HG03139 (cell line): ENCODE measurements at regions not wholly inside any gene's neighbourhood (a gene's known extent, or its start where the extent isn't known, plus 50 kb on each side); places are given as distances from the start of the nearest gene placed in this dataset.
"Not testable (repeated sequence)": the region's sequence is repeated elsewhere in the genome, so short reads cannot be mapped to it uniquely, and the experiment has no call there.

Experiments
- ATAC-seq: cut with Tn5 transposase; IDR thresholded peaks from one replicate; pipeline ENCODE4 v1.9.1; 2021; ENCODE audit not compliant: unreplicated experiment

GRCh38 chr16:76964464-76965154, 226.4 kb upstream of the MON1B start:
- ATAC-seq: no peak

GRCh38 chr16:76970087-76970744, 220.8 kb upstream of the MON1B start:
- ATAC-seq: no peak

- no peak for ATAC-seq
Measured at GRCh38 chr16:76970745-76971099, 220.3 kb upstream of the MON1B start.

- peak; percentile 97 for ATAC-seq
Measured at GRCh38 chr16:76976101-76976500, 214.9 kb upstream of the MON1B start.

GRCh38 chr16:76976756-76977155, 214.2 kb upstream of the MON1B start:
- ATAC-seq: no peak

GRCh38 chr16:76984196-76984595, 206.8 kb upstream of the MON1B start:
- ATAC-seq: no peak

- no peak for ATAC-seq
Measured at GRCh38 chr16:76985392-76986045, 205.5 kb upstream of the MON1B start.

- ATAC-seq: no peak
Measured at GRCh38 chr16:76988526-76988925, 202.5 kb upstream of the MON1B start.

- ATAC-seq: no peak
Measured at GRCh38 chr16:77002644-77003043, 188.3 kb upstream of the MON1B start.

- no peak for ATAC-seq
Measured at GRCh38 chr16:77009453-77009852, 181.5 kb upstream of the MON1B start.

GRCh38 chr16:77014441-77014840, 176.5 kb upstream of the MON1B start:
- ATAC-seq: no peak

GRCh38 chr16:77030600-77030999, 160.4 kb upstream of the MON1B start:
- no peak for ATAC-seq

- ATAC-seq: no peak
Measured at GRCh38 chr16:77033516-77033915, 157.5 kb upstream of the MON1B start.

- no peak for ATAC-seq
Measured at GRCh38 chr16:77035361-77035760, 155.6 kb upstream of the MON1B start.

- ATAC-seq: no peak
Measured at GRCh38 chr16:77037696-77038347, 153.2 kb upstream of the MON1B start.

- ATAC-seq: no peak
Measured at GRCh38 chr16:77041468-77041867, 149.5 kb upstream of the MON1B start.

GRCh38 chr16:77043076-77043475, 147.9 kb upstream of the MON1B start:
- no peak for ATAC-seq

GRCh38 chr16:77046206-77046605, 144.8 kb upstream of the MON1B start:
- ATAC-seq: no peak

GRCh38 chr16:77048085-77048484, 142.9 kb upstream of the MON1B start:
- no peak for ATAC-seq

- ATAC-seq: no peak
Measured at GRCh38 chr16:77049577-77049976, 141.4 kb upstream of the MON1B start.

GRCh38 chr16:77056597-77056996, 134.4 kb upstream of the MON1B start:
- ATAC-seq: not testable (repeated sequence)
